ENCODE measurements at regions not wholly inside any gene's neighbourhood (a gene's known extent, or its start where the extent isn't known, plus 50 kb on each side); places are given as distances from the start of the nearest gene placed in this dataset.

- Histone ChIP-seq H3K4me3 (ENCODE audit: low read depth, low read length) (no peak overlapping the region), H3K27me3 (replicated peaks) (no peaks in the 10 kb centered on the region), H3K27ac (no peak overlapping the region), H3K36me3 (replicated peaks) (no peaks in the 10 kb centered on the region)
- TF ChIP-seq CTCF (IDR thresholded peaks at IDR 0.05; ENCODE audit: low read depth, low read length, missing control alignments), result no peak
- DNase-seq, result no peak
- in situ Hi-C loops (cut with HindIII; ENCODE audit: low pct_ligation_motif_present, low sequenced_read_pairs), result no loop called here
These were observed 254.8 kb upstream of the TMCO5A start for GRCh38 chr15:37679627-37680026.

GRCh38 chr15:37682304-37682703, 252.1 kb upstream of the TMCO5A start:
- Histone ChIP-seq H3K4me3 (ENCODE audit: low read depth, low read length) (no peak overlapping the region), H3K27ac (no peak overlapping the region), H3K27me3 (replicated peaks) (no peaks in the 10 kb centered on the region), H3K36me3 (replicated peaks) (no peaks in the 10 kb centered on the region)
- in situ Hi-C loops (cut with HindIII; ENCODE audit: low pct_ligation_motif_present, low sequenced_read_pairs), result no loop called here
- DNase-seq, result peak; percentile 3
- TF ChIP-seq CTCF (IDR thresholded peaks at IDR 0.05; ENCODE audit: low read depth, low read length, missing control alignments), result peak; percentile 43

- Histone ChIP-seq H3K27me3 (replicated peaks) (no peaks in the 10 kb centered on the region), H3K36me3 (replicated peaks) (no peaks in the 10 kb centered on the region), H3K4me3 (ENCODE audit: low read depth, low read length) (no peak overlapping the region), H3K27ac (no peak overlapping the region)
- in situ Hi-C loops (cut with HindIII; ENCODE audit: low pct_ligation_motif_present, low sequenced_read_pairs), result no loop called here
- no peak for DNase-seq
- no peak for TF ChIP-seq CTCF (IDR thresholded peaks at IDR 0.05; ENCODE audit: low read depth, low read length, missing control alignments)
These were observed 242.5 kb upstream of the TMCO5A start for GRCh38 chr15:37691911-37692310.

- no peak for TF ChIP-seq CTCF (IDR thresholded peaks at IDR 0.05; ENCODE audit: low read depth, low read length, missing control alignments)
- no peak overlapping the region for H3K27ac ChIP-seq
- in situ Hi-C loops (cut with HindIII; ENCODE audit: low pct_ligation_motif_present, low sequenced_read_pairs), result no loop called here
- DNase-seq, result no peak
- no peak overlapping the region for H3K4me3 ChIP-seq (ENCODE audit: low read depth, low read length)
- H3K27me3 ChIP-seq (replicated peaks), result no peaks in the 10 kb centered on the region
- no peaks in the 10 kb centered on the region for H3K36me3 ChIP-seq (replicated peaks)
These were observed 240.5 kb upstream of the TMCO5A start for GRCh38 chr15:37693926-37694325.

GRCh38 chr15:37695719-37696118, 238.7 kb upstream of the TMCO5A start:
- no peak for TF ChIP-seq CTCF (IDR thresholded peaks at IDR 0.05; ENCODE audit: low read depth, low read length, missing control alignments)
- in situ Hi-C loops (cut with HindIII; ENCODE audit: low pct_ligation_motif_present, low sequenced_read_pairs), result no loop called here

GRCh38 chr15:37698679-37699078, 235.8 kb upstream of the TMCO5A start:
- no peak for TF ChIP-seq CTCF (IDR thresholded peaks at IDR 0.05; ENCODE audit: low read depth, low read length, missing control alignments)
- Histone ChIP-seq H3K27ac (no peak overlapping the region), H3K27me3 (replicated peaks) (no peaks in the 10 kb centered on the region), H3K4me3 (ENCODE audit: low read depth, low read length) (no peak overlapping the region), H3K36me3 (replicated peaks) (no peaks in the 10 kb centered on the region)
- DNase-seq, result peak; percentile 4
- in situ Hi-C loops (cut with HindIII; ENCODE audit: low pct_ligation_motif_present, low sequenced_read_pairs), result no loop called here

More at GRCh38 chr15:37695719-37696118, 238.7 kb upstream of the TMCO5A start:
- peak; percentile 41 for DNase-seq
- no peaks in the 10 kb centered on the region for H3K27me3 ChIP-seq (replicated peaks)
- H3K27ac ChIP-seq, result no peak overlapping the region
- H3K4me3 ChIP-seq (ENCODE audit: low read depth, low read length), result no peak overlapping the region
- no peaks in the 10 kb centered on the region for H3K36me3 ChIP-seq (replicated peaks)

Measured in brain microvascular endothelial cell (primary cell).